Caco-2 (cell line): ENCODE measurements at regions not wholly inside any gene's neighbourhood (a gene's known extent, or its start where the extent isn't known, plus 50 kb on each side); places are given as distances from the start of the nearest gene placed in this dataset.

Experiments used
- BruUV-seq: library from RNA; stranded (reverse); fragments of 400-500 nt; replicated peaks from 2 replicates; lab custom pipeline; 2021; lab: Mats Ljungman, UMichigan
- CTCF ChIA-PET: fragments of 300-600 bp; sonication (Branson Sonifier 250); formaldehyde crosslinking; loops from one replicate; lab custom pipeline; 2022; ENCODE audit warnings: antibody characterized with exemption; lab: Charles Lee
- POLR2A ChIA-PET: fragments of 300-600 bp; sonication (Branson Sonifier 250); formaldehyde crosslinking; loops from one replicate; lab custom pipeline; 2022; ENCODE audit warnings: antibody characterized with exemption; lab: Charles Lee
- DNase-seq, 2 experiments: peaks; one replicate each; pipeline versions ENCODE4 v3.0.0 to v3.0.0-alpha.2; 2020 to 2022
- H3K27me3 ChIP-seq: replicated peaks from 2 replicates; pipeline ENCODE4 v1.6.0; 2011; ENCODE audit warnings: low read length; ENCODE audit not compliant: control insufficient read depth, insufficient read depth
- H3K36me3 ChIP-seq: 2 replicates; pipeline ENCODE4 v1.5.1; 2011; ENCODE audit warnings: low read length; ENCODE audit not compliant: control insufficient read depth, insufficient read depth
- H3K4me1 ChIP-seq: fragments of 250-450 bp; sonication (Bioruptor Pico); 2 replicates; pipeline ENCODE4 v1.5.1; 2020; ENCODE audit warnings: mild to moderate bottlenecking
- H3K4me3 ChIP-seq: 2 replicates; pipeline ENCODE4 v1.5.1; 2011; ENCODE audit warnings: low read depth, mild to moderate bottlenecking, control low read depth, low read length
- H3K9me3 ChIP-seq: fragments of 250-450 bp; sonication (Bioruptor Pico); 2 replicates; pipeline ENCODE4 v1.5.1; 2020; ENCODE audit warnings: mild to moderate bottlenecking, moderate library complexity
- H3K27ac Mint-ChIP-seq: one replicate; pipeline ENCODE4 v1.8.0; 2022; ENCODE audit warnings: mixed read lengths; ENCODE audit not compliant: unreplicated experiment
- H3K27me3 Mint-ChIP-seq: one replicate; pipeline ENCODE4 v1.8.0; 2022; ENCODE audit warnings: mixed read lengths; ENCODE audit not compliant: insufficient read depth, unreplicated experiment
- H3K36me3 Mint-ChIP-seq: one replicate; pipeline ENCODE4 v1.8.0; 2022; ENCODE audit warnings: mild to moderate bottlenecking, mixed read lengths; ENCODE audit not compliant: insufficient read depth, unreplicated experiment
- H3K4me1 Mint-ChIP-seq: one replicate; pipeline ENCODE4 v1.8.0; 2022; ENCODE audit warnings: low read depth, mixed read lengths; ENCODE audit not compliant: unreplicated experiment
- H3K4me3 Mint-ChIP-seq: one replicate; pipeline ENCODE4 v1.8.0; 2022; ENCODE audit warnings: mild to moderate bottlenecking, moderate library complexity, mixed read lengths; ENCODE audit not compliant: unreplicated experiment
- H3K9me3 Mint-ChIP-seq: one replicate; pipeline ENCODE4 v1.8.0; 2022; ENCODE audit warnings: mixed read lengths; ENCODE audit not compliant: unreplicated experiment
- CTCF ChIP-seq, 2 experiments: fragments of 200-600 bp in 1 of 2; IDR thresholded peaks; 1 replicate in 1 of 2; 2 replicates in 1 of 2; pipeline versions ENCODE4 v1.5.1 to v1.8.0; 2011 to 2022; ENCODE audit warnings: antibody characterized with exemption in 1 of 2, control low read depth in 1 of 2, inconsistent platforms in 1 of 2, low read depth in 1 of 2, low read length in 1 of 2, mild to moderate bottlenecking in 1 of 2, moderate library complexity in 1 of 2; ENCODE audit not compliant: insufficient read depth in 1 of 2, severe bottlenecking in 1 of 2, unreplicated experiment in 1 of 2
- intact Hi-C: fragments of 100-400 bp; cut with micrococcal nuclease; formaldehyde crosslinking; loops from one replicate; pipeline ENCODE4 v1.10.0; 2022; ENCODE audit not compliant: unreplicated experiment

GRCh38 chr4:189053621-189054020, 887.1 kb upstream of the FRG1 start:
- no peak for DNase-seq
- Mint-ChIP-seq H3K9me3 (no peaks in the 10 kb centered on the region), H3K4me1 (no peaks in the 10 kb centered on the region), H3K36me3 (no peaks in the 10 kb centered on the region), H3K27ac (no peak overlapping the region), H3K27me3 (peaks cover 9% of the 10 kb centered on the region), H3K4me3 (no peak overlapping the region)
- ChIA-PET CTCF (no interaction called here), POLR2A (no interaction called here)
- intact Hi-C loops: no loop called here
- H3K4me1 ChIP-seq: no peaks in the 10 kb centered on the region
- BruUV-seq: no TSS peak
- H3K36me3 ChIP-seq: no peaks in the 10 kb centered on the region
- TF ChIP-seq CTCF (IDR thresholded peaks at IDR 0.05; ENCODE audit: insufficient read depth in 1 of 2, low read depth in 1 of 2, low read length in 1 of 2, severe bottlenecking in 1 of 2, unreplicated experiment in 1 of 2): no peak
- H3K9me3 ChIP-seq: no peaks in the 10 kb centered on the region
- H3K27me3 ChIP-seq: no peaks in the 10 kb centered on the region
- no peak overlapping the region for H3K4me3 ChIP-seq

- POLR2A ChIA-PET: no interaction called here
- H3K27ac Mint-ChIP-seq: no peak overlapping the region
- no peaks in the 10 kb centered on the region for H3K27me3 Mint-ChIP-seq
- H3K4me1 ChIP-seq: no peaks in the 10 kb centered on the region
- no peak overlapping the region for H3K4me3 Mint-ChIP-seq
- BruUV-seq: no TSS peak
- peaks cover 10% of the 10 kb centered on the region for H3K9me3 Mint-ChIP-seq
- no peaks in the 10 kb centered on the region for H3K9me3 ChIP-seq
- no peaks in the 10 kb centered on the region for H3K36me3 ChIP-seq
- H3K36me3 Mint-ChIP-seq: no peaks in the 10 kb centered on the region
- DNase-seq: no peak
- no peaks in the 10 kb centered on the region for H3K27me3 ChIP-seq
- no peaks in the 10 kb centered on the region for H3K4me1 Mint-ChIP-seq
- CTCF ChIA-PET: no interaction called here
- no peak overlapping the region for H3K4me3 ChIP-seq
- TF ChIP-seq CTCF (IDR thresholded peaks at IDR 0.05; ENCODE audit: insufficient read depth in 1 of 2, low read depth in 1 of 2, low read length in 1 of 2, severe bottlenecking in 1 of 2, unreplicated experiment in 1 of 2): no peak
- intact Hi-C loops: no loop called here
Measured at GRCh38 chr4:189060104-189060503, 880.6 kb upstream of the FRG1 start.

GRCh38 chr4:189062047-189062820, 878.4 kb upstream of the FRG1 start:
- POLR2A ChIA-PET: no interaction called here
- intact Hi-C loops: no loop called here
- CTCF ChIA-PET: no interaction called here
- DNase-seq: no peak
- no peaks in the 10 kb centered on the region for H3K36me3 ChIP-seq
- no peak overlapping the region for H3K27ac Mint-ChIP-seq
- no peaks in the 10 kb centered on the region for H3K9me3 ChIP-seq
- TF ChIP-seq CTCF (IDR thresholded peaks at IDR 0.05; ENCODE audit: insufficient read depth in 1 of 2, low read depth in 1 of 2, low read length in 1 of 2, severe bottlenecking in 1 of 2, unreplicated experiment in 1 of 2): no peak
- no peaks in the 10 kb centered on the region for H3K36me3 Mint-ChIP-seq
- no peaks in the 10 kb centered on the region for H3K4me1 Mint-ChIP-seq
- no peaks in the 10 kb centered on the region for H3K27me3 ChIP-seq
- no TSS peak for BruUV-seq
- H3K4me3 Mint-ChIP-seq: no peak overlapping the region
- H3K4me1 ChIP-seq: no peaks in the 10 kb centered on the region
- H3K4me3 ChIP-seq: no peak overlapping the region
- peaks cover 10% of the 10 kb centered on the region for H3K9me3 Mint-ChIP-seq
- peaks cover 3% of the 10 kb centered on the region for H3K27me3 Mint-ChIP-seq
